ENCODE measurements at regions not wholly inside any gene's neighbourhood (a gene's known extent, or its start where the extent isn't known, plus 50 kb on each side); places are given as distances from the start of the nearest gene placed in this dataset.

DNA sequence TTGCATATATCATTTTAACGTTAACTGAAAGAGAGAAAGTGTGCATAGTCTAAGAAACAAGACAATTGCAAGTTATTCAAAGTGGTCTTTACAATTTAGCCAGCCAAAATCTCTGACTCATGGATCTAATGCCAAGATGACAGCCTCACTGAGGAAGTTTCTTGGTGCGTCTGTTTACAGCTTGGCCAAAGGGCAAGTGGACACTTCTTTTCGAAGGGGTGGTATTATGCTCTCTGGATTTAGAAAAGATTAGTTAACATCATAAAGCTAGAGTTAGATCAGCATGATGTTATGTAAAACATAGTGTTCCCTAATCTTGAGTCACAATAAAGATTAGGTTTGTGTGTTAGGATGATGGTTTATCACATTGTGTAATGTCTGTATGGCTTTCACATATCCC, 51.5 kb upstream of the SLC2A13 start:
- TF ChIP-seq, protein P1, sequence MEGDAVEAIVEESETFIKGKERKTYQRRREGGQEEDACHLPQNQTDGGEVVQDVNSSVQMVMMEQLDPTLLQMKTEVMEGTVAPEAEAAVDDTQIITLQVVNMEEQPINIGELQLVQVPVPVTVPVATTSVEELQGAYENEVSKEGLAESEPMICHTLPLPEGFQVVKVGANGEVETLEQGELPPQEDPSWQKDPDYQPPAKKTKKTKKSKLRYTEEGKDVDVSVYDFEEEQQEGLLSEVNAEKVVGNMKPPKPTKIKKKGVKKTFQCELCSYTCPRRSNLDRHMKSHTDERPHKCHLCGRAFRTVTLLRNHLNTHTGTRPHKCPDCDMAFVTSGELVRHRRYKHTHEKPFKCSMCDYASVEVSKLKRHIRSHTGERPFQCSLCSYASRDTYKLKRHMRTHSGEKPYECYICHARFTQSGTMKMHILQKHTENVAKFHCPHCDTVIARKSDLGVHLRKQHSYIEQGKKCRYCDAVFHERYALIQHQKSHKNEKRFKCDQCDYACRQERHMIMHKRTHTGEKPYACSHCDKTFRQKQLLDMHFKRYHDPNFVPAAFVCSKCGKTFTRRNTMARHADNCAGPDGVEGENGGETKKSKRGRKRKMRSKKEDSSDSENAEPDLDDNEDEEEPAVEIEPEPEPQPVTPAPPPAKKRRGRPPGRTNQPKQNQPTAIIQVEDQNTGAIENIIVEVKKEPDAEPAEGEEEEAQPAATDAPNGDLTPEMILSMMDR (IDR thresholded peaks at IDR 0.05; ENCODE audit: low read depth, low read length) = no peak
- no peak for TF ChIP-seq EZH2phosphoT487 (IDR thresholded peaks at IDR 0.05; ENCODE audit: low read depth)

All from OCI-LY3 (cell line).